H7 (cell line): ENCODE measurements at regions not wholly inside any gene's neighbourhood (a gene's known extent, or its start where the extent isn't known, plus 50 kb on each side); places are given as distances from the start of the nearest gene placed in this dataset.
A peak's percentile ranks its signal among the peaks of the same experiment; 100 is the strongest.

Source experiments
- DNase-seq: peaks from one replicate; pipeline ENCODE4 v3.0.0; 2012
- H3K27me3 ChIP-seq: 2 replicates; pipeline ENCODE4 v1.6.0; 2011; ENCODE audit warnings: mild to moderate bottlenecking, low read length; ENCODE audit not compliant: control insufficient read depth, insufficient read depth
- H3K36me3 ChIP-seq: replicated peaks from 2 replicates; pipeline ENCODE4 v1.5.1; 2011; ENCODE audit warnings: low read length; ENCODE audit not compliant: control insufficient read depth, insufficient read depth
- H3K4me3 ChIP-seq: 2 replicates; pipeline ENCODE4 v1.5.1; 2011; ENCODE audit warnings: low read depth, mild to moderate bottlenecking, control low read depth, low read length, moderate library complexity; ENCODE audit not compliant: insufficient read depth

- no peak overlapping the region for H3K4me3 ChIP-seq
- no peaks in the 10 kb centered on the region for H3K27me3 ChIP-seq
- no peak for DNase-seq
- no peaks in the 10 kb centered on the region for H3K36me3 ChIP-seq
Observed at GRCh38 chr4:14087921-14088320, 460.4 kb upstream of the BOD1L1 start.

GRCh38 chr4:14091531-14091930 is 464.0 kb upstream of the BOD1L1 start:
- Histone ChIP-seq H3K27me3 (no peaks in the 10 kb centered on the region), H3K4me3 (no peak overlapping the region), H3K36me3 (no peaks in the 10 kb centered on the region)
- no peak for DNase-seq

GRCh38 chr4:14091966-14092365 is 464.4 kb upstream of the BOD1L1 start:
- no peak overlapping the region for H3K4me3 ChIP-seq
- no peaks in the 10 kb centered on the region for H3K36me3 ChIP-seq
- DNase-seq = no peak
- H3K27me3 ChIP-seq = no peaks in the 10 kb centered on the region

GRCh38 chr4:14092741-14093140 is 465.2 kb upstream of the BOD1L1 start:
- Histone ChIP-seq H3K27me3 (no peaks in the 10 kb centered on the region), H3K36me3 (no peaks in the 10 kb centered on the region)
- DNase-seq = no peak

GRCh38 chr4:14095831-14096230 is 468.3 kb upstream of the BOD1L1 start:
- DNase-seq = no peak
- H3K36me3 ChIP-seq = no peaks in the 10 kb centered on the region
- H3K4me3 ChIP-seq = no peak overlapping the region
- H3K27me3 ChIP-seq = no peaks in the 10 kb centered on the region

More at GRCh38 chr4:14092741-14093140, 465.2 kb upstream of the BOD1L1 start:
- no peak overlapping the region for H3K4me3 ChIP-seq

GRCh38 chr4:14096396-14096965 is 469.0 kb upstream of the BOD1L1 start:
- Histone ChIP-seq H3K36me3 (no peaks in the 10 kb centered on the region), H3K4me3 (no peak overlapping the region), H3K27me3 (no peaks in the 10 kb centered on the region)
- no peak for DNase-seq

- Histone ChIP-seq H3K36me3 (no peaks in the 10 kb centered on the region), H3K4me3 (no peak overlapping the region), H3K27me3 (no peaks in the 10 kb centered on the region)
- DNase-seq = no peak
Observed at GRCh38 chr4:14100349-14100748, 472.8 kb upstream of the BOD1L1 start.

GRCh38 chr4:14110407-14110806 is 482.9 kb upstream of the BOD1L1 start:
- Histone ChIP-seq H3K4me3 (no peak overlapping the region), H3K27me3 (no peaks in the 10 kb centered on the region), H3K36me3 (no peaks in the 10 kb centered on the region)
- no peak for DNase-seq

- H3K36me3 ChIP-seq = no peaks in the 10 kb centered on the region
- no peaks in the 10 kb centered on the region for H3K27me3 ChIP-seq
- DNase-seq = no peak
- no peak overlapping the region for H3K4me3 ChIP-seq
Observed at GRCh38 chr4:14111730-14112181, 484.2 kb upstream of the BOD1L1 start.

GRCh38 chr4:14115106-14115505 is 487.6 kb upstream of the BOD1L1 start:
- Histone ChIP-seq H3K27me3 (no peaks in the 10 kb centered on the region), H3K4me3 (no peak overlapping the region), H3K36me3 (no peaks in the 10 kb centered on the region)
- DNase-seq = peak; percentile 5

GRCh38 chr4:14117575-14118238 is 490.2 kb upstream of the BOD1L1 start:
- no peak for DNase-seq
- H3K27me3 ChIP-seq = no peaks in the 10 kb centered on the region
- no peaks in the 10 kb centered on the region for H3K36me3 ChIP-seq
- no peak overlapping the region for H3K4me3 ChIP-seq

GRCh38 chr4:14124816-14125215 is 497.3 kb upstream of the BOD1L1 start:
- Histone ChIP-seq H3K4me3 (no peak overlapping the region), H3K27me3 (no peaks in the 10 kb centered on the region), H3K36me3 (no peaks in the 10 kb centered on the region)
- DNase-seq = no peak

- H3K36me3 ChIP-seq = no peaks in the 10 kb centered on the region
- no peak overlapping the region for H3K4me3 ChIP-seq
- H3K27me3 ChIP-seq = no peaks in the 10 kb centered on the region
- no peak for DNase-seq
Observed at GRCh38 chr4:14125375-14126129, 498.0 kb upstream of the BOD1L1 start.

- no peaks in the 10 kb centered on the region for H3K36me3 ChIP-seq
- DNase-seq = no peak
- no peak overlapping the region for H3K4me3 ChIP-seq
- no peaks in the 10 kb centered on the region for H3K27me3 ChIP-seq
Observed at GRCh38 chr4:14130551-14130950, 503.0 kb upstream of the BOD1L1 start.

- no peak for DNase-seq
- H3K27me3 ChIP-seq = no peaks in the 10 kb centered on the region
- H3K36me3 ChIP-seq = no peaks in the 10 kb centered on the region
- H3K4me3 ChIP-seq = no peak overlapping the region
Observed at GRCh38 chr4:14131335-14131734, 503.8 kb upstream of the BOD1L1 start.
